GM12874 (cell line): ENCODE measurements at regions not wholly inside any gene's neighbourhood (a gene's known extent, or its start where the extent isn't known, plus 50 kb on each side); places are given as distances from the start of the nearest gene placed in this dataset.

ENCODE experiments used
- CTCF ChIP-seq: IDR thresholded peaks from 2 replicates; pipeline ENCODE4 v1.5.1; 2011; ENCODE audit warnings: low read depth, mild to moderate bottlenecking, control low read depth, low read length, moderate library complexity; ENCODE audit not compliant: insufficient read depth

- no peak for TF ChIP-seq CTCF
Observed at GRCh38 chr11:8772571-8773519, 90.3 kb downstream of the RPL27A start.

GRCh38 chr11:8773916-8774539 lies 91.4 kb downstream of the RPL27A start:
- no peak for TF ChIP-seq CTCF

GRCh38 chr11:8775332-8775731 lies 92.7 kb downstream of the RPL27A start:
- TF ChIP-seq CTCF: no peak

GRCh38 chr11:8775734-8776133 lies 93.1 kb downstream of the RPL27A start:
- TF ChIP-seq CTCF: no peak

- TF ChIP-seq CTCF: no peak
Observed at GRCh38 chr11:8776209-8776608, 93.6 kb downstream of the RPL27A start.

GRCh38 chr11:8777907-8778767 lies 95.5 kb downstream of the RPL27A start:
- no peak for TF ChIP-seq CTCF

GRCh38 chr11:8779107-8779506 lies 96.5 kb downstream of the RPL27A start:
- no peak for TF ChIP-seq CTCF
